Stimulated activated CD4-positive, alpha-beta T cell treated with anti-CD3 and anti-CD28 coated beads, TNF-alpha, amount 100 ng/mL, for 4 hours (primary cell): ENCODE measurements at regions not wholly inside any gene's neighbourhood (a gene's known extent, or its start where the extent isn't known, plus 50 kb on each side); places are given as distances from the start of the nearest gene placed in this dataset.

ENCODE experiments used
- DNase-seq, 3 experiments: peaks; one replicate each; pipeline ENCODE4 v3.0.0-alpha.2; 2020; ENCODE audit warnings: low read depth in 3 of 3

GRCh38 chr13:84962141-84962750 lies 837.0 kb downstream of the SLITRK6 start:
- no peak for DNase-seq

- no peak for DNase-seq
Observed at GRCh38 chr13:84961023-84961422, 838.2 kb downstream of the SLITRK6 start.

GRCh38 chr13:84959818-84960217 lies 839.4 kb downstream of the SLITRK6 start:
- DNase-seq: no peak

DNA sequence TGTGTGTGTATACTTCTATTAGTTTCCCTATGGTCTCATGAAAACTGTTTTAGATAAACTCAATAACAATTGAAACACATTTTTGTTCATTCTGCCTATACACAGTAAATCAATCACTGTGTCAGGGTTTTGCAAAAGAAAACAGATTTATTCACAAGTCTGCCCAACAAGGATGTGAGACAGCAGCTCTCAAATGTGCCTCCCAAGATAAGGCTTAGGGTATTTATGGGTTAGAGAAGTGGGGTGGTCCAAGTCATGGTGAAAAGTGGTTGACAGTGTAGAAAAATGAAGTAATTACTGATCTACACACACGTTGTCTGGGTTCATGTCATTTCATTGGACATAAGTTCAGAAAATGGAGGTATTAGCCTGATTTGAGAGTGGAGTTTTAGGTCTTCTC lies 844.6 kb downstream of the SLITRK6 start:
- no peak for DNase-seq

GRCh38 chr13:84951128-84951527 lies 848.1 kb downstream of the SLITRK6 start:
- DNase-seq: no peak

- DNase-seq: no peak
Observed at GRCh38 chr13:84946192-84946591, 853.0 kb downstream of the SLITRK6 start.

DNA sequence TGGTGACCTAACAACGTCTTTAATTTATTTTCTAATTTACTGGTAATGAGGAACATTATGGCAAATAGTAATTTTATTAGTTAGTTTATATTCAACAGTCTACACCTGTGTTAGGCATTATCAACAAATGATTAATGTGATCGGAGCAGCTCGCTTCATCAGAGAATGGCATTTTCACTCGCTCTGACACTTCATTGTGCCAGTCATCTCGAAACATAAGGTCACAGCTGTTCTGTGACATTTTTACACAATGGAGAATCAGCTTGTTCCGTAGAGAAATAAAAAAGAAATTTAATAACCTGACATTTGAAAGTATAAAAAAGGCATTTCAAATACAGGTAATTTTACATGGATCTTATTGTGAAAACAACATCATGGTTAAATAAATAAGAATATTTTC lies 858.4 kb downstream of the SLITRK6 start:
- no peak for DNase-seq

DNA sequence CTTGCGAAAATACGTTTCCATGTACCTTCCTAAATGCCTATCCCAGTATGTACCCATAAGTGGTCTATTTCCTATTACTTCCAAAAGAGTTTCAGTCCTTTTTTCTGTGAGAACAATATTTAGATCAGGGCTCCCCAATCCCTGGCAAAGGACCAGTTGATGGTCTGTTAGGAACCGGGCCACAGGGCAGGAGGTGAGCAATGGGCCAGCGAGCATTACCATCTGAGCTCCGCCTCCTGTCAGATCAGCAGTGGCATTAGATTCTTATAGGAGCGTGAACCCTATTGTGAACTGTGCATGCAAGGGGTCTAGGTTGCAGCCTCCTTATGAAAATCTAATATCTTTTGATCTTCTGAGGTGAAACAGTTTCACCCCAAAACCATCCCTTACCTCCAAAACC lies 859.1 kb downstream of the SLITRK6 start:
- no peak for DNase-seq

GRCh38 chr13:84934911-84935310 lies 864.3 kb downstream of the SLITRK6 start:
- no peak for DNase-seq

DNA sequence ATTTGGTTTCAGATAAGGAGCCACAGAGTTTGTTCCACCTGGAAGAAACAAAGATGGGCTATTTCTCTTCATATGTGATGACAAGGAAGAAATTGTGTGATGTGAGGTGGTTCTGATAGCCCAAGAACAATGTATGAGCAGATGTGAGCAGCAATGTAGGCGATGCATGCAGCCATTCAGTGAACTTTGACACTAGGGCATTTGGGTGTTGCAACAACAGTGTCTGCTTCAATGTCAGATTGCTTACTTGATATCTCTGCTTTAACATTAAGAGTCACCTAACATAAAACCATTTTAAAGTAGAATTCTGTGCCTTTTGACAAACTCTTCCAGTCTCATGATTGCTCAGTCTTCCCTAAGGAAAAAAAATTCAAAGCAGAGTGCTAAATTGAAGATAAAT lies 865.4 kb downstream of the SLITRK6 start:
- DNase-seq: no peak

DNA sequence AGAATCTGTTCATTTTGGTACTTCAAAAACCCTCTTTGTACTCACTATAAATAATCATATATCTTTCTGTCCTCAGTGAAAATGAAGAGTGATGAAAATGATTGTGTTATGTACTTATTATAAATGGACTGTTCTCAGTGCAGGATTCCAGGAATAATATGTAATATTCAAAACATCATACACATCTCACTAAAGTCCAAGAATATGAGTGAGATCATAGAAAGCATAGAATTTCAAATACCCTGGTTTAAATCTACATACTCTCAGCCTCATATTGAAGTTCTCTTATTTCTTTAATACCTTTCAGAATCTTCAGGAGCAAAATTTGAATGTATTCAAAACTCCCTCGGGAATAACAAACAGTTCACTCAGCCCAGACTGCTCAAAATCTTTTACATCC lies 868.0 kb downstream of the SLITRK6 start:
- DNase-seq: no peak

DNA sequence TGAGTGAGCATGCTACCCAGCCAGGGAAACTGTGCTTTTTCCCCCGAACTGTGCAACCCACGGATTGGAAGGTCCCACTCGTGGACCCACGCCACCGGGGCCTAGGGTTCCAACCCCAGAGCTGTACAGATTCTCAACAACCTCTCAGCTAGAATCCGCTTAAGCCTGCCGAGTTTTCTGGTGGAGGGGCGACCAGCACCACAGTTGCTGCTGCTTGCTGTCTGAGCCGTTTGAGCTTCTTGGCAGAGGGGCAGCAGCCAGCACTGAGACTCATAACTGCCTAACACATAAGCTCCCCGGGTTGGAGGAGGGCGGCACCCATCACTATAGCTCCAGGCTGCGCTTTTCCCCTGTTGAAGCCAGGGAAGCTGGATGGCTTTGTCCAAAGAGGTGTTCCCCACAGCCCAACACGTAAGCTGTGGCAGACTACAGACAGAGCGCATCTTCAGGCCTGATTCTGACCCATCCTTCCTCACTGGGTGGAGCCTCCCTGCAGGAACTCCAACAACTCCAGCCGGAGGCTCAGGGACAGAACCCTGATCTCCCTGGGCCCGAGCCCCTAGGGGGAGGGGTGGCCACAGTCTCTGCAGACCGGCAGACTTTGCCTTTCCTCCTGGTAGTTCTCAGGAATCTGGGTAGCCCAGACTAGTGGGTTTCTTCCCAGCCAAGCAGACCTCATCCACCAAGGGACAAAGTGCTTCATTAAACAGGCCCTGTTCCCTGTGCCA lies 871.6 kb downstream of the SLITRK6 start:
- DNase-seq: no peak

DNA sequence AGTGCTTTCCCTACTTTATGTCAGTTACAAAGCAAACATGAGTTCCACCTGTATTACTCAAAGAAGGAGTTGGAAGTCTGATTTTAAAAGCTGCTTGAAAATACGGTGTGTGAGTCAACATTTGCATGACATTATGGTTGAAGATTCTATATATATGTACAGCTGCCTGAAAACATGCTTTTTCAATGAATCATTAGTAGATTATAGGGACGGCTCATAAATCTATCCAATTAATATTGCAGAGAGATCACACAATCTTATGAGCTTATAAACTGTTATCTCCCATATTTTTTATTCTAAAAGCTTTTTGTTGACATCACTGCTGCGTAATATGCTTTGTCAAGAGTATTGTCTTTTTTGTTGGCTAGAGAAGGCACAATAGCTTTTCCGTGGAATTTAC lies 873.8 kb downstream of the SLITRK6 start:
- DNase-seq: no peak

DNA sequence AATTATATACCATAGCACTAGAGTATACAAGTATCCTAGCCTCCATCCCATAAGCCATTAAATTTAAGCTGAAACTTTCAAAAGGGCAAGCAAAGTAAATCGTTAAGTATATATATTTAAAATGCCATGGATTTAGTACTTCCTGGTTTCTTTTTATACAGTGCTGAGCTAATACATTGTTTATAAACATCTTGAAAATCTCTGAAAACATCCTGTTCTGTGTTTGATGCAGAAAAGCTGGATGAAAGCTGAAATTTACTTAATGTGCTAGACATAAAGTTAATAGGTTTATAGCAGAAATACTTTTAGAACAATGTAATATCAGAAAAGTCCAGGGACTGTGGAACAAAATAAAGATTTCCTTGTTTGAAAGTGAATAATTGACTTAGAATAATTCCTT lies 875.4 kb downstream of the SLITRK6 start:
- DNase-seq: no peak

- no peak for DNase-seq
Observed at GRCh38 chr13:84917252-84917878, 881.9 kb downstream of the SLITRK6 start.

DNA sequence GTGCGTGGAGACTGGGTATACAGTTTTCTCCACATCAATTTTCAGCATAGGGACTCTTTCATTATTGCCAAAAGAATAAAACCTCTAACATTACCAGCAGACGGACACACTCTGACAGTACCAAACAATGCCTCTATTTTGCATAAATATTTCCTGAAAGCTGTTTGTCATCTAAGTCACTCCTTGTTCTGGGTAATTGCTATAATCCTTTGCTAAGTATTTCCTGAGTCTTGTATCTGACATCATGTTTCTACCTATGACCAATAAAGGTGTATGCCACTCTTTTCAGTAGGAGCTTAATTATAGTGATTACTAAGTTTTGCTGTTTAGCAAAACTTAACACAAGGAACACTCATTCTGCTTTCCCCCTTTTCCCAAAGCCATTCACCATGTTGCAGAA lies 886.5 kb downstream of the SLITRK6 start:
- no peak for DNase-seq

DNA sequence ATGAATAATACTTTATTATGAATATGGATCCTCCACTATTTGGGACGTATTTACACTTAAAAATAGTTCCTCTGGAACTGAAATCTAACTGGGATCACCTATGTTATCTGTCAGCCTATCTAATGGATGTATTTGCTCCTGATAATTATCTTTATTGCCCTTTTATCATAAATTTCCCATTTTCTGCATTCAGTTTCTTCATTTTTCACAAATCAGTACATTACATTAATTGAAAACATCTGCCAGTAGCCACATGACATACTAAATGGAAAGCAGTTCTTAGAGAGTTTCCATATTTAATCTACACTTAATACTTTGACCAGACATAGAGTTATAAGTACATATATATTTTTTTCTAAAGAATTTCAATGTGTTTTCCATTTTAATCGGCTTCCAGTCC lies 888.8 kb downstream of the SLITRK6 start:
- no peak for DNase-seq

GRCh38 chr13:84903391-84903790 lies 895.8 kb downstream of the SLITRK6 start:
- no peak for DNase-seq

DNA sequence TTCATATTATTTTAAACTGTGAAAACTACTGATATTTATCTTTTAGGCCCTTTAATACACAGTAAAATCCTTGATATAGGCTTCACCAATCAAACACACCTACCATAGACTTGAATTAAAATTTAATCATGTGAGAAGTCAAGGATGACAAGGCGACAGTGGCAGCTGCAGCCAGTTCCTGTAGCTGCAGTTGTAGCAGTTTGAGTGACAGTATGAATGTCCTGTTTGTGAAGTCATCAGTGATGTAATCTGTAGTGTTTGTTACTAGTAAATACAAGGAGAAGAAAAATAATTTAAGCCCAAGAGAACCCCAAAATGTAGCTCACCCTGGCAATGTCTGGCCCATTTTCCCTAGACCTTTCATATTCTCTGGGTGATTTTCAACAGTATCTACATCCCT lies 897.0 kb downstream of the SLITRK6 start:
- no peak for DNase-seq

DNA sequence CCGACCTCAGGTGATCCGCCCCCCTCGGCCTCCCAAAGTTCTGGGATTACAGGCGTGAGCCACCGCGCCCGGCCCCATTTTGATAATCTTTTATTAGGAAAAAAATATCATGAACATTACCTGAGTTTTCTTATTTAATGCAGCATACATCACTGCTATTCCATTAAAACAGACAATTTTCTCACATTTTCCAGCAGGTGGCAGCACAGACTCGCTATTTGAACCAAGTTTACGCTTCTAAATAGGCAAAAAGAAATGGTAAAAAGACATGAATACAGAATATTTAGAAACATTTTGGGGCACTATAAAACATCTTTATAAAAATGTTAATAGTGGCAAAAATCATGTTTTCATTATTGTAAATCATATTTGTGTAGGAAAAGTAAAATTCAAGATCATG lies 903.1 kb downstream of the SLITRK6 start:
- no peak for DNase-seq

DNA sequence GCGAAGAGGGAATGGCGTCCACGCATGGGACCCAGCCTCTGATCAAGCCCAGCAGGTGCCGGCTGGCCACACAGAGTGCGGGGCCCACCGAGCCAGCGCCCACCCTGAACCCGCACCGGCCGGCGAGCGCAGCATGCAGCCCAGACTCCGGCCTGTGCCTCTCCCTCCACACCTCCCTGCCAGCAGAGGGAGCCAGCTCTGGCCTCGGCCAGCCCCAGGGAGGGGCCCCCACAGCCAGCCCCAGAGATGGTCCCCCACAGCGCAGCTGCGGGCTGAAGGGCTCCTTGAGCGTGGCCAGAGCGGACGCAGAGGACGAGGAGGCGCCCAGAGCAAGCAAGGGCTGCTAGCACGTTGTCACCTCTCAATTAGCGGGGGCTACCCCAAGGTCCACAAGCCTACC lies 904.5 kb downstream of the SLITRK6 start:
- no peak for DNase-seq

DNA sequence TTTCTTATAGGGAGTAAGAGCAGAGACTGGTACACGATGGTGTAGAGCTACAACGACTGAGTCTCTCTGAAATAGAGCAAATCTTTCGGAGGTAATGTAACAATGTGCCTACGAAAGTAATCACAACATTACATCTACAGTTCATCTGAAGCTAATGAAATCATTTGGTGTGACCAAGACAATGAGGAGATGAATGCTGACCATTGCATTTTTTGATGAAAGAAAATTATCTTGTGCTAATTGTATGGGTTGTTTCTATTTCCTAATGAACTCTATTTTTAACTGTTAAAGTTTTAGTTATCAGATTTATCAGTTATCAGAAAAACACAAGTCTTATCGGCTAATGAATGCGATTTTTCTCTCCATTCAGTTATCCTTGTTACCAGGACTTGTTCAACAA lies 913.4 kb downstream of the SLITRK6 start:
- no peak for DNase-seq

GRCh38 chr13:84873951-84874350 lies 925.3 kb downstream of the SLITRK6 start:
- no peak for DNase-seq
